ENCODE measurements at regions not wholly inside any gene's neighbourhood (a gene's known extent, or its start where the extent isn't known, plus 50 kb on each side); places are given as distances from the start of the nearest gene placed in this dataset.

DNA sequence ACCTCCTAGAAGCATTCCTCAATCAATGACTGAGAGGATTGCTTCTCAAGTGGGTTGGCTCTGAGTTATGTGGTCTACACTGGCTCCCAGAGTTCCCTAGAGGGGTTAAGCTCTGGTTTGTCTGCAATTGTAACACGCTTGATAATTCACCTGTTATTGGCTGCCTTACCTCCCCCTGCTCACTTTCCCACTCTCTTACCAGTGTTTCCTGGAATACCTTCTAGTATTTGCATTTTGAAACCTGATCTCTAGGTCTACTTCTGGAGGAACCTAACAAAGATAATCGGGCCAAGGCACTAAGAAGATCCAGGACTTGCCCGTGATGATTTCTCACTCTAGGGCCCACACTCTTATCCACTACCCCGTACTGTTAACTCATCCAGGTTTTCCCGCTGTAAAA is 110.1 kb upstream of the MAP3K1 start:
- 70 to 71% methylated on average over 5 of the region's 5 CpGs for WGBS, 2 donors
- ATAC-seq = no peak

DNA sequence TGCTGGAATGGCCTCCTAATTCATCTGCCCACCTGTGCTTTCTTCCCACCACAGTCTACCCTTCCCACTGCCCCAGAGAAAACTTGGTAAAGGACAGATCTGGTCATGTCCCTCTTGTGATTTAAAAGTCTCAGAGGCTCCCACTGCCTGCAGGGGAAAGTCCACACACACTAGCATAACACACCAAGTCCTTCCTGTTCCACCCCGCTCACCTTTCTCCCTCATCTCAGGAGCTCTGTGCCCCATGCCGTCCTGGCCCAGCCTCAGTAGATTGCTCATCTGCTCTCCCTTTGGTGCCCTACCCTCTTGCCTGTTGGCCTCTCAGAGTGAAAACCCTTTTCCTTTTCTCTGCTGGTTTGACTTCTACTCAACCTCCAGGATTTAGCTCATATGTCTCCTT is 111.4 kb upstream of the MAP3K1 start:
- intact Hi-C loops (cut with DNase I) = no loop called here
- no peak for ATAC-seq
- DNase-seq = no peak
- no peaks in the 10 kb centered on the region for H3K36me3 ChIP-seq
- WGBS, 2 donors = 97 to 100% methylated on average over 2 of the region's 2 CpGs
- TF ChIP-seq, protein P1, sequence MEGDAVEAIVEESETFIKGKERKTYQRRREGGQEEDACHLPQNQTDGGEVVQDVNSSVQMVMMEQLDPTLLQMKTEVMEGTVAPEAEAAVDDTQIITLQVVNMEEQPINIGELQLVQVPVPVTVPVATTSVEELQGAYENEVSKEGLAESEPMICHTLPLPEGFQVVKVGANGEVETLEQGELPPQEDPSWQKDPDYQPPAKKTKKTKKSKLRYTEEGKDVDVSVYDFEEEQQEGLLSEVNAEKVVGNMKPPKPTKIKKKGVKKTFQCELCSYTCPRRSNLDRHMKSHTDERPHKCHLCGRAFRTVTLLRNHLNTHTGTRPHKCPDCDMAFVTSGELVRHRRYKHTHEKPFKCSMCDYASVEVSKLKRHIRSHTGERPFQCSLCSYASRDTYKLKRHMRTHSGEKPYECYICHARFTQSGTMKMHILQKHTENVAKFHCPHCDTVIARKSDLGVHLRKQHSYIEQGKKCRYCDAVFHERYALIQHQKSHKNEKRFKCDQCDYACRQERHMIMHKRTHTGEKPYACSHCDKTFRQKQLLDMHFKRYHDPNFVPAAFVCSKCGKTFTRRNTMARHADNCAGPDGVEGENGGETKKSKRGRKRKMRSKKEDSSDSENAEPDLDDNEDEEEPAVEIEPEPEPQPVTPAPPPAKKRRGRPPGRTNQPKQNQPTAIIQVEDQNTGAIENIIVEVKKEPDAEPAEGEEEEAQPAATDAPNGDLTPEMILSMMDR (IDR thresholded peaks at IDR 0.05) = no peak
- no peak overlapping the region for H3K27ac ChIP-seq
- no peak overlapping the region for H3K4me3 ChIP-seq
- H3K27me3 ChIP-seq = peaks cover 0 to 2% (median 0%) of the 10 kb centered on the region in 7 donors
- H3K4me1 ChIP-seq = peaks cover 3 to 10% (median 8%) of the 10 kb centered on the region in 9 donors
- no peaks in the 10 kb centered on the region for H3K9me3 ChIP-seq

More for the DNA sequence above, 110.1 kb upstream of the MAP3K1 start:
- TF ChIP-seq, protein P1 (IDR thresholded peaks at IDR 0.05) = no peak
- Histone ChIP-seq H3K27ac (no peak overlapping the region), H3K4me1 (no peaks in the 10 kb centered on the region), H3K4me3 (no peak overlapping the region), H3K36me3 (no peaks in the 10 kb centered on the region), H3K9me3 (peaks cover 0 to 2% (median 0%) of the 10 kb centered on the region in 11 donors), H3K27me3 (peaks cover 0 to 2% (median 0%) of the 10 kb centered on the region in 7 donors)
- no peak for DNase-seq
- intact Hi-C loops (cut with DNase I) = no loop called here

DNA sequence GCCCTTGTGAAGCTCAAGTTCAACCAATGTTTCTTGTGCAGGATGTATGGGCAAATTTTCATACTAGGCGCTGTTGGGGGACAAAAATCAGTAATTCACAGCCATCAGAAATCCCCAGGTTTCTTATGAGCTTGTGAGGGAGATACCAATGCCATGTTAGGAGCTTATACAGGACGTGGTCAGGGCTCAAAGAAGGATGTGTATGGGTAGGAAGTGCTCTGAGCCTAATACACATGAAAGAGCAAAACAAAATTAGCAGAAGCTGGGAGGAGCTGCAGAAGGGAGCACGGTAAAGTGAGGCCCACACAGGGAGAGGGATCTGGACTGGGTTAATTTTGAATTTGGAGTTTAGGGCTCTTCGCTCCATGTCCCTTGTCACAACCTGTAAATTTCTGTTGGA is 114.6 kb upstream of the MAP3K1 start:
- Histone ChIP-seq H3K27me3 (peaks cover 0 to 2% (median 0%) of the 10 kb centered on the region in 7 donors), H3K36me3 (no peaks in the 10 kb centered on the region), H3K4me1 (peaks cover 4 to 42% (median 20%) of the 10 kb centered on the region in 9 donors), H3K9me3 (no peaks in the 10 kb centered on the region), H3K4me3 (no peak overlapping the region), H3K27ac (no peak overlapping the region)
- no peak for DNase-seq
- ATAC-seq = no peak
- TF ChIP-seq, protein P1 (IDR thresholded peaks at IDR 0.05) = no peak
- intact Hi-C loops (cut with DNase I) = no loop called here
- 89 to 91% methylated on average over 4 of the region's 4 CpGs for WGBS, 2 donors

DNA sequence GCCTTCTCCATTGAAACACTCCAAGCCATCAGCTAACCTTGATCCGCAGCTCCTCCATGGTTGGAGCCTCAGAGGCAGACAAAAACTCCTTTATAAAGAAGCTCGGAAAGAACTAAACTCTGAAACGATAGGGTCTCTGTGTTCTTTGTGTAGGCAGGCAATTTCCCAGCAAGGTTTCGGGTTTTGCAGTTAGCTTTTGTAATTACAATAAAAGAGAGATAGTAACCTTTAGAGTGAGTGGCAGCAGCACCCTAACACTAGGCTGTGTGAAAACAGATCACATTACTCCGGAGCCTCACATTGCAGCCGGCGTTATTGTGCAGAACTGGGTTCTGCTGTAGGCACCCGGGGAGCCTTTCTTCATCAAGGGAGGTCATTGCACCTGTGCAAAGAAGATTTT is 115.8 kb upstream of the MAP3K1 start:
- WGBS, 2 donors = 78 to 85% methylated on average over 8 of the region's 8 CpGs
- intact Hi-C loops (cut with DNase I) = loop anchor here in 1 of 10 donors (5.0 to 10.0 kb wide), 4 partner anchors 82 to 425 kb away; no protein-coding TSS in a partner anchor

More for the DNA sequence above, 115.8 kb upstream of the MAP3K1 start:
- ATAC-seq = peak in 1 of 8 donors; percentile 7
- TF ChIP-seq, protein P1 (IDR thresholded peaks at IDR 0.05) = no peak
- Histone ChIP-seq H3K9me3 (no peaks in the 10 kb centered on the region), H3K4me3 (no peak overlapping the region), H3K27ac (peak overlapping the region in 3 of 10 donors; percentile 38 to 61 (median 59)), H3K36me3 (no peaks in the 10 kb centered on the region), H3K4me1 (peaks cover 4 to 42% (median 23%) of the 10 kb centered on the region in 9 donors), H3K27me3 (peaks cover 0 to 2% (median 0%) of the 10 kb centered on the region in 7 donors)
- DNase-seq = no peak

Data from heart right ventricle (tissue), 16 donors.